IMR-90 (cell line): ENCODE measurements at regions not wholly inside any gene's neighbourhood (a gene's known extent, or its start where the extent isn't known, plus 50 kb on each side); places are given as distances from the start of the nearest gene placed in this dataset.

Source experiments
- ATAC-seq: fragments of 200-7000 bp; cut with Tn5 transposase; 2 replicates; pipeline ENCODE4 v1.9.1; 2020; ENCODE audit warnings: low read depth, mild to moderate bottlenecking, moderate library complexity
- BruUV-seq: library from RNA; stranded (reverse); fragments of 400-500 nt; replicated peaks from 2 replicates; lab custom pipeline; 2021; lab: Mats Ljungman, UMichigan
- CTCF ChIA-PET: fragments of 300-600 bp; formaldehyde crosslinking; extraction: SDS; loops from one replicate; lab custom pipeline; 2021; ENCODE audit warnings: antibody characterized with exemption; lab: Yijun Ruan, JAX
- POLR2A ChIA-PET: fragments of 300-600 bp; sonication (Branson Sonifier 250); formaldehyde crosslinking; loops from one replicate; lab custom pipeline; 2022; ENCODE audit warnings: antibody characterized with exemption; ENCODE audit not compliant: unreplicated experiment; lab: Charles Lee
- DNase-seq: peaks from one replicate; pipeline ENCODE4 v3.0.0; 2013
- H2AFZ ChIP-seq: replicated peaks from 2 replicates; pipeline ENCODE3; 2013; ENCODE audit warnings: low read length, mild to moderate bottlenecking; ENCODE audit not compliant: poor library complexity
- H2AK5ac ChIP-seq: 2 replicates; pipeline ENCODE4 v1.6.1; 2013; ENCODE audit warnings: low read depth, low read length, inconsistent platforms
- H2AK9ac ChIP-seq: replicated peaks from 2 replicates; pipeline ENCODE3; 2013; ENCODE audit warnings: mild to moderate bottlenecking, low read depth, low read length, moderate library complexity; ENCODE audit not compliant: poor library complexity
- H2BK120ac ChIP-seq: 2 replicates; pipeline ENCODE4 v1.6.1; 2013; ENCODE audit warnings: low read depth, low read length, inconsistent platforms
- H2BK15ac ChIP-seq: 3 replicates; pipeline ENCODE4 v1.6.1; 2013; ENCODE audit warnings: low read depth, low read length, inconsistent platforms
- H2BK20ac ChIP-seq: 2 replicates; pipeline ENCODE4 v1.6.1; 2013; ENCODE audit warnings: low read depth, mild to moderate bottlenecking, inconsistent platforms, low read length, moderate library complexity
- H2BK5ac ChIP-seq: 2 replicates; pipeline ENCODE4 v1.6.1; 2013; ENCODE audit warnings: mild to moderate bottlenecking, low read depth, low read length, inconsistent platforms; ENCODE audit not compliant: poor library complexity, severe bottlenecking
- H3K14ac ChIP-seq: replicated peaks from 2 replicates; pipeline ENCODE4 v1.6.1; 2013; ENCODE audit warnings: low read depth, low read length, inconsistent platforms
- H3K18ac ChIP-seq: 2 replicates; pipeline ENCODE4 v1.6.1; 2013; ENCODE audit warnings: low read depth, low read length, control low read depth
- H3K23ac ChIP-seq: 2 replicates; pipeline ENCODE4 v1.6.1; 2013; ENCODE audit warnings: low read depth, low read length, inconsistent platforms
- H3K27ac ChIP-seq: 2 replicates; pipeline ENCODE4 v1.5.1; 2013; ENCODE audit warnings: mild to moderate bottlenecking, control low read depth, low read length; ENCODE audit not compliant: insufficient read depth
- H3K27me3 ChIP-seq: 2 replicates; pipeline ENCODE4 v1.6.1; 2013; ENCODE audit warnings: low read length; ENCODE audit not compliant: control insufficient read depth, insufficient read depth
- H3K36me3 ChIP-seq: 2 replicates; pipeline ENCODE4 v1.6.1; 2013; ENCODE audit warnings: low read length, mixed read lengths; ENCODE audit not compliant: control insufficient read depth, insufficient read depth
- H3K4ac ChIP-seq: 2 replicates; pipeline ENCODE4 v1.6.1; 2013; ENCODE audit warnings: low read depth, low read length, inconsistent platforms
- H3K4me1 ChIP-seq: 2 replicates; pipeline ENCODE4 v1.6.1; 2013; ENCODE audit warnings: low read length, mixed read lengths; ENCODE audit not compliant: control insufficient read depth, insufficient read depth
- H3K4me2 ChIP-seq: 2 replicates; pipeline ENCODE4 v1.6.1; 2013; ENCODE audit warnings: low read depth, mild to moderate bottlenecking, control low read depth, low read length, moderate library complexity
- H3K4me3 ChIP-seq: 2 replicates; pipeline ENCODE4 v1.5.1; 2013; ENCODE audit warnings: low read depth, mild to moderate bottlenecking, control low read depth, low read length, moderate library complexity; ENCODE audit not compliant: insufficient read depth
- H3K56ac ChIP-seq: 2 replicates; pipeline ENCODE4 v1.6.1; 2013; ENCODE audit warnings: low read length, inconsistent platforms; ENCODE audit not compliant: insufficient read depth; ENCODE audit errors: extremely low read depth
- H3K79me1 ChIP-seq, 2 experiments: 2 replicates each; pipeline ENCODE4 v1.6.1; 2013; ENCODE audit warnings: low read length in 2 of 2, inconsistent platforms in 1 of 2, low read depth in 1 of 2
- H3K9ac ChIP-seq: 2 replicates; pipeline ENCODE4 v1.6.1; 2013; ENCODE audit warnings: low read depth, low read length, control low read depth
- H3K9me1 ChIP-seq: 2 replicates; pipeline ENCODE4 v1.6.1; 2013; ENCODE audit warnings: low read length, inconsistent platforms; ENCODE audit not compliant: insufficient read depth
- H3K9me3 ChIP-seq: 2 replicates; pipeline ENCODE4 v1.6.1; 2013; ENCODE audit warnings: low read length; ENCODE audit not compliant: control insufficient read depth, insufficient read depth
- H4K20me1 ChIP-seq: 2 replicates; pipeline ENCODE4 v1.6.1; 2013; ENCODE audit warnings: low read length, inconsistent platforms; ENCODE audit not compliant: insufficient read depth
- H4K5ac ChIP-seq: 2 replicates; pipeline ENCODE4 v1.6.1; 2013; ENCODE audit warnings: mild to moderate bottlenecking, low read depth, low read length, control low read depth
- H4K8ac ChIP-seq, 2 experiments: 2 replicates each; pipeline ENCODE4 v1.6.1; 2013; ENCODE audit warnings: low read depth in 2 of 2, low read length in 2 of 2, control low read depth in 1 of 2, inconsistent platforms in 1 of 2
- H4K91ac ChIP-seq: 2 replicates; pipeline ENCODE4 v1.6.1; 2013; ENCODE audit warnings: low read depth, low read length, inconsistent platforms; ENCODE audit not compliant: insufficient read depth
- BHLHE40 ChIP-seq: fragments of 150-350 bp; IDR thresholded peaks from 2 replicates; pipeline ENCODE4 v1.6.1; 2016; ENCODE audit warnings: mild to moderate bottlenecking, low read depth, low read length
- MXI1 ChIP-seq: IDR thresholded peaks from 2 replicates; pipeline ENCODE4 v1.6.1; 2012; ENCODE audit warnings: low read depth, mild to moderate bottlenecking, low read length, moderate library complexity, borderline replicate concordance
- RFX5 ChIP-seq: IDR thresholded peaks from 2 replicates; pipeline ENCODE4 v1.8.0; 2012; ENCODE audit warnings: low read depth, mild to moderate bottlenecking, low read length, moderate library complexity
- dilution Hi-C: fragments of 300-500 bp; cut with HindIII; formaldehyde crosslinking; loops from one replicate; pipeline ENCODE4 v1.14.3; 2018; ENCODE audit warnings: low sequenced_read_pairs; ENCODE audit not compliant: unreplicated experiment
- in situ Hi-C: fragments of 300-500 bp; cut with MboI; formaldehyde crosslinking; loops from 3 replicates; pipeline ENCODE4 v1.14.3; 2019; ENCODE audit warnings: low sequenced_read_pairs, inconsistent platforms, mixed read lengths
- intact Hi-C: fragments of 100-400 bp; cut with micrococcal nuclease; formaldehyde crosslinking; loops from 2 replicates; pipeline ENCODE4 v1.10.0; 2022
- TF ChIP-seq, protein P1 (sequence below): fragments of 150-350 bp; IDR thresholded peaks from 2 replicates; pipeline ENCODE4 v1.6.1; 2017; ENCODE audit warnings: mild to moderate bottlenecking, antibody characterized with exemption, low read length, low read depth
- TF ChIP-seq, protein P2 (sequence below): fragments of 150-350 bp; IDR thresholded peaks from 2 replicates; pipeline ENCODE4 v1.6.1; 2016; ENCODE audit warnings: low read depth, mild to moderate bottlenecking, low read length, moderate library complexity, borderline replicate concordance

DNA sequence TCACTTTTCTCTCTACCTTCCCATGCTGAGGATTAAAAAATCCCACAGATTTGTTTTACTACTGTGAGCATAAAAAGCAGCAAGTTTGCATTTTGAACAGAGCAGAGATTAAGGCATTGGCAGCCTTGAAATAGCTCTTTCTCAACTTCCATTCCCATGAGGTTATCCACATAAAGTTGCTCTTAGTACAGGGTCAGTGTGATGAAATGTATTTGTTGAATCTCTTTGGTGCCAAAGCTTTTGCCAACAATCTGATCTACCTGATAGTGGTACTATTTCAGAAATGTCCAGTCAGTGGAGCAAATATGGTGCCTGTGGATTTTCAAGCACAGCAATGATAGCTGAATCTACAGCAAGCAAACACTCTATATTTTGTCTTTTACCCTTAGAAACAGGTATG, 254.8 kb downstream of the INHBA start:
- no peak overlapping the region for H3K4ac ChIP-seq
- H3K27me3 ChIP-seq = no peaks in the 10 kb centered on the region
- H2AK9ac ChIP-seq = no peak overlapping the region
- no peaks in the 10 kb centered on the region for H3K36me3 ChIP-seq
- peak; percentile 53; the same call in 1 of the 2 replicates for ATAC-seq
- no peaks in the 10 kb centered on the region for H3K9me3 ChIP-seq
- no peaks in the 10 kb centered on the region for H3K79me1 ChIP-seq
- H3K14ac ChIP-seq = no peak overlapping the region
- no peak overlapping the region for H2BK5ac ChIP-seq
- intact Hi-C loops = no loop called here
- no peak for TF ChIP-seq RFX5
- TF ChIP-seq, protein P1, sequence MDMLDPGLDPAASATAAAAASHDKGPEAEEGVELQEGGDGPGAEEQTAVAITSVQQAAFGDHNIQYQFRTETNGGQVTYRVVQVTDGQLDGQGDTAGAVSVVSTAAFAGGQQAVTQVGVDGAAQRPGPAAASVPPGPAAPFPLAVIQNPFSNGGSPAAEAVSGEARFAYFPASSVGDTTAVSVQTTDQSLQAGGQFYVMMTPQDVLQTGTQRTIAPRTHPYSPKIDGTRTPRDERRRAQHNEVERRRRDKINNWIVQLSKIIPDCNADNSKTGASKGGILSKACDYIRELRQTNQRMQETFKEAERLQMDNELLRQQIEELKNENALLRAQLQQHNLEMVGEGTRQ = no peak
- TF ChIP-seq BHLHE40 = no peak
- no peak for TF ChIP-seq MXI1
- TF ChIP-seq, protein P2, sequence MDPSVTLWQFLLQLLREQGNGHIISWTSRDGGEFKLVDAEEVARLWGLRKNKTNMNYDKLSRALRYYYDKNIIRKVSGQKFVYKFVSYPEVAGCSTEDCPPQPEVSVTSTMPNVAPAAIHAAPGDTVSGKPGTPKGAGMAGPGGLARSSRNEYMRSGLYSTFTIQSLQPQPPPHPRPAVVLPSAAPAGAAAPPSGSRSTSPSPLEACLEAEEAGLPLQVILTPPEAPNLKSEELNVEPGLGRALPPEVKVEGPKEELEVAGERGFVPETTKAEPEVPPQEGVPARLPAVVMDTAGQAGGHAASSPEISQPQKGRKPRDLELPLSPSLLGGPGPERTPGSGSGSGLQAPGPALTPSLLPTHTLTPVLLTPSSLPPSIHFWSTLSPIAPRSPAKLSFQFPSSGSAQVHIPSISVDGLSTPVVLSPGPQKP = no peak
- no peak overlapping the region for H2BK20ac ChIP-seq
- no peak overlapping the region for H3K4me2 ChIP-seq
- H2AFZ ChIP-seq = no peak overlapping the region
- H3K9ac ChIP-seq = no peak overlapping the region
- no peak overlapping the region for H3K18ac ChIP-seq
- no peak overlapping the region for H2BK15ac ChIP-seq
- H3K4me3 ChIP-seq = no peak overlapping the region
- peaks cover 3% of the 10 kb centered on the region for H3K4me1 ChIP-seq
- peak; percentile 32 for DNase-seq
- H2AK5ac ChIP-seq = no peak overlapping the region
- no peak overlapping the region for H3K23ac ChIP-seq
- H4K8ac ChIP-seq = no peak overlapping the region
- dilution Hi-C loops = no loop called here
- no peak overlapping the region for H3K27ac ChIP-seq
- BruUV-seq = no TSS peak
- H3K56ac ChIP-seq = no peak overlapping the region
- H2BK120ac ChIP-seq = no peak overlapping the region
- CTCF ChIA-PET = no interaction called here
- POLR2A ChIA-PET = no interaction called here
- no peaks in the 10 kb centered on the region for H3K9me1 ChIP-seq
- H4K91ac ChIP-seq = no peak overlapping the region
- in situ Hi-C loops = no loop called here
- H4K20me1 ChIP-seq = no peaks in the 10 kb centered on the region
- H4K5ac ChIP-seq = no peak overlapping the region
